ENCODE measurements at regions not wholly inside any gene's neighbourhood (a gene's known extent, or its start where the extent isn't known, plus 50 kb on each side); places are given as distances from the start of the nearest gene placed in this dataset.

DNA sequence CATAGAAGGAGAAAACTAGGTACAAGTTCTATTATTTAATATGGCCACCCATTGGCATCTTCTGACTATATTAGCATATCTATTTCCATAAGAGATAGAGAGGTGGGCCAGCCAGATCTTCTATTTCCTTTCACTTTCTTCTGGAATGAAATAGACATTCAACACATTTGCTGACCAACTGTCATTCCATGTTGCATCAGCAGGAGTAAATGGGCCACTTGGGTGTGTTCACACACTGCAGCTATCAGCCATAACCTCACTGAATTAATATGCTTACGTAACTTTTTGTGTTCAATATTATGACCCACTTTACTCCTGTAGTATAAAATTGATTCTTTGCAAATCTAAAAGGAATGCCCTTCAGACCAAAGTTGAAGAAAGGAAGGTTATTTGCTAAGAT, 106.2 kb upstream of the LGR5 start:
- TF ChIP-seq, protein P1, sequence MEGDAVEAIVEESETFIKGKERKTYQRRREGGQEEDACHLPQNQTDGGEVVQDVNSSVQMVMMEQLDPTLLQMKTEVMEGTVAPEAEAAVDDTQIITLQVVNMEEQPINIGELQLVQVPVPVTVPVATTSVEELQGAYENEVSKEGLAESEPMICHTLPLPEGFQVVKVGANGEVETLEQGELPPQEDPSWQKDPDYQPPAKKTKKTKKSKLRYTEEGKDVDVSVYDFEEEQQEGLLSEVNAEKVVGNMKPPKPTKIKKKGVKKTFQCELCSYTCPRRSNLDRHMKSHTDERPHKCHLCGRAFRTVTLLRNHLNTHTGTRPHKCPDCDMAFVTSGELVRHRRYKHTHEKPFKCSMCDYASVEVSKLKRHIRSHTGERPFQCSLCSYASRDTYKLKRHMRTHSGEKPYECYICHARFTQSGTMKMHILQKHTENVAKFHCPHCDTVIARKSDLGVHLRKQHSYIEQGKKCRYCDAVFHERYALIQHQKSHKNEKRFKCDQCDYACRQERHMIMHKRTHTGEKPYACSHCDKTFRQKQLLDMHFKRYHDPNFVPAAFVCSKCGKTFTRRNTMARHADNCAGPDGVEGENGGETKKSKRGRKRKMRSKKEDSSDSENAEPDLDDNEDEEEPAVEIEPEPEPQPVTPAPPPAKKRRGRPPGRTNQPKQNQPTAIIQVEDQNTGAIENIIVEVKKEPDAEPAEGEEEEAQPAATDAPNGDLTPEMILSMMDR (IDR thresholded peaks at IDR 0.05): no peak
- no peaks in the 10 kb centered on the region for H3K27me3 Mint-ChIP-seq (ENCODE audit: insufficient read depth)
- DNase-seq: no peak
- no peak overlapping the region for H3K27ac Mint-ChIP-seq
- H3K9me3 Mint-ChIP-seq: peaks cover 24% of the 10 kb centered on the region
- H3K4me1 Mint-ChIP-seq (ENCODE audit: low read depth): no peaks in the 10 kb centered on the region
- H3K4me3 Mint-ChIP-seq: no peak overlapping the region
- H3K36me3 Mint-ChIP-seq (ENCODE audit: low read depth): no peaks in the 10 kb centered on the region

DNA sequence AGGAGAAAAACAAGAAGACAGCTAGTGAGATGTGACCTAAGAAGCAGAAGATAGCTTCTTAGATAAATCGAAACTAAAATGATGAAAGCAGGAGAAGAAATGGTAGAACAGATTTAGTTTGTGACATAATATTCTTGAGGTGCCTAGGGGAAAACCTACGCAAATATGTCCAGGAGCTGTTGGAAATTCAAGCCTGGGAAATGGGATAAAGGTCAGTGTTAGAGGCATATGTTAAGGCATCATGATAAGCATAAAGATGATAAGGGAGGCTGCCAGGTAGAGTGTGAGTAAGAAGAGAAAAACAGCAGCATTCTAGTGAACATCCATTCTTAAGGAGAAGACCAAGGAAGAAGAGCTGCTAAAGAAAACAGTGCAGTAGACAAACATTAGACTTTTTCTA, 109.6 kb upstream of the LGR5 start:
- H3K27ac Mint-ChIP-seq: no peak overlapping the region
- TF ChIP-seq, protein P1 (IDR thresholded peaks at IDR 0.05): no peak
- H3K27me3 Mint-ChIP-seq (ENCODE audit: insufficient read depth): no peaks in the 10 kb centered on the region
- no peaks in the 10 kb centered on the region for H3K36me3 Mint-ChIP-seq (ENCODE audit: low read depth)
- no peaks in the 10 kb centered on the region for H3K4me1 Mint-ChIP-seq (ENCODE audit: low read depth)
- DNase-seq: no peak
- peaks cover 13% of the 10 kb centered on the region for H3K9me3 Mint-ChIP-seq
- H3K4me3 Mint-ChIP-seq: no peak overlapping the region

DNA sequence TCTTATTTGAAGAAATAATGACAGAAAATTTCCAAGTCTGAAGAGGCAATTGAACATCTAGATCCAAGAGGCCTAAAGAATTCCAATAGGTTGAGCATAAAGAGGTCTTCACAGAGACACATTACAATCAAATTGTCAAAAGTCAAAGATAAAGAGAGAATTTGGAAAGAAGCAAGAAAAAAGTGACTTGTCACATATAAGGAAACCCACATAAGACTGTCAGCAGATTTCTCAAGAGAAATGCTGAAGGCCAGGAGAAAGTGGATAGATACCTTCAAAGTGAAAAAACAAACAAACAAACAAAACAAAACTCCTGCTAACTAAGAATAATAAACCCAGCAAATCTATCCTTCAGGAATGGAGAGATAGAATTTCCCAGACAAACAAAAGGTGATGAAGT, 118.1 kb upstream of the LGR5 start:
- Mint-ChIP-seq H3K27me3 (ENCODE audit: insufficient read depth) (no peaks in the 10 kb centered on the region), H3K4me1 (ENCODE audit: low read depth) (no peaks in the 10 kb centered on the region), H3K9me3 (peaks cover 48% of the 10 kb centered on the region), H3K4me3 (no peak overlapping the region), H3K27ac (no peak overlapping the region), H3K36me3 (ENCODE audit: low read depth) (no peaks in the 10 kb centered on the region)
- TF ChIP-seq, protein P1 (IDR thresholded peaks at IDR 0.05): no peak
- no peak for DNase-seq

DNA sequence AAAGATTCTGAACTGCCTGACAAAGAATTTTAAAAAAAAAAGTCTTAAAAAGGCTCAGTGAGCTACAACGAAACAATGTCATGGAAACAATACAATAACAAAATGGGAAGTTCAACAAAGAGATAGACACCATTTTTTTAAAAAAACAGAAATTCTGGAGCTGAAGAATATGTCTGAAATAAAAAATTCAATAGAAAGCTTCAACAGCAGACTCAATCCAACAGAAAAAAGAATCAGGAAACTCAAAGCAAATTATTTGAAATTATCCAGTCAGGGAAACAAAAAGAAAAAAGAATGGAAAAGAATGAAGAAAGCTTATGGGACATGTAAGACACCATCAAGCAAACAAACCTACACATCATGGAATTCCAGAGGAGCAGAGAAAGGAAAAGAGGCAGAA, 118.5 kb upstream of the LGR5 start:
- Mint-ChIP-seq H3K4me3 (no peak overlapping the region), H3K4me1 (ENCODE audit: low read depth) (no peaks in the 10 kb centered on the region), H3K27me3 (ENCODE audit: insufficient read depth) (no peaks in the 10 kb centered on the region), H3K9me3 (peaks cover 52% of the 10 kb centered on the region), H3K36me3 (ENCODE audit: low read depth) (no peaks in the 10 kb centered on the region), H3K27ac (no peak overlapping the region)
- DNase-seq: no peak
- TF ChIP-seq, protein P1 (IDR thresholded peaks at IDR 0.05): no peak

- Mint-ChIP-seq H3K36me3 (ENCODE audit: low read depth) (no peaks in the 10 kb centered on the region), H3K4me1 (ENCODE audit: low read depth) (no peaks in the 10 kb centered on the region), H3K4me3 (no peak overlapping the region), H3K27me3 (ENCODE audit: insufficient read depth) (no peaks in the 10 kb centered on the region), H3K9me3 (peaks cover 37% of the 10 kb centered on the region), H3K27ac (no peak overlapping the region)
- TF ChIP-seq, protein P1 (IDR thresholded peaks at IDR 0.05): no peak
- DNase-seq: no peak
These were observed 124.1 kb upstream of the LGR5 start for GRCh38 chr12:71315328-71315985.
